Astrocyte of the spinal cord (primary cell): ENCODE measurements at regions not wholly inside any gene's neighbourhood (a gene's known extent, or its start where the extent isn't known, plus 50 kb on each side); places are given as distances from the start of the nearest gene placed in this dataset.

ENCODE experiments used
- DNase-seq: peaks from one replicate; pipeline ENCODE4 v3.0.0; 2011; ENCODE audit warnings: low read depth, low spot score
- H3K4me3 ChIP-seq: 2 replicates; pipeline ENCODE4 v1.5.1; 2011; ENCODE audit warnings: low read depth, mild to moderate bottlenecking, low read length, moderate library complexity
- CTCF ChIP-seq: IDR thresholded peaks from 2 replicates; pipeline ENCODE4 v1.5.1; 2012; ENCODE audit warnings: low read depth, mild to moderate bottlenecking, low read length, inconsistent platforms
- in situ Hi-C: cut with HindIII; loops from 2 replicates; pipeline ENCODE4 v1.10.0; 2017; ENCODE audit warnings: low sequenced_read_pairs

- DNase-seq: no peak
- in situ Hi-C loops: no loop called here
Measured at GRCh38 chr17:70775679-70776078, 606.3 kb downstream of the KCNJ2 start.

DNA sequence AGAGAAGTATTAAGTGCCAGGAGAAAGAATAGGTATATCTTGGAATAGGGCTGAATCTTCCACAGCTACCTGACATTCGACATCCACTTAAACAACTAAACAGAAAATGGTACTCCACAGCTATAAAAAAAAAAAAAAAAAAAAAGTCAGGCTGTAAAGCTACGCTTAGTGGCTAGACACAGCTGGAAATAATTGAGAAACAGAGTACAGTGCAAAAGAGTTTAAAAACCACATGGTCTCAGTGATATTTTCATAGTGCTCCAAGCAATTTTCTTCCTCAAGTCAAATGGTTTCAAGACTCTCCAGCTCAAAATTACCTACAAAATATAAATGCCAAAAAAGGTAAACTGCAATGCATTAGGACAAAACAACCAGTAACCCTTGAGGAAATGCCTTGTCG lies 607.1 kb downstream of the KCNJ2 start:
- no peak for DNase-seq
- no peak overlapping the region for H3K4me3 ChIP-seq
- no peak for TF ChIP-seq CTCF
- in situ Hi-C loops: no loop called here

More at GRCh38 chr17:70775679-70776078, 606.3 kb downstream of the KCNJ2 start:
- no peak for TF ChIP-seq CTCF
- H3K4me3 ChIP-seq: no peak overlapping the region

DNA sequence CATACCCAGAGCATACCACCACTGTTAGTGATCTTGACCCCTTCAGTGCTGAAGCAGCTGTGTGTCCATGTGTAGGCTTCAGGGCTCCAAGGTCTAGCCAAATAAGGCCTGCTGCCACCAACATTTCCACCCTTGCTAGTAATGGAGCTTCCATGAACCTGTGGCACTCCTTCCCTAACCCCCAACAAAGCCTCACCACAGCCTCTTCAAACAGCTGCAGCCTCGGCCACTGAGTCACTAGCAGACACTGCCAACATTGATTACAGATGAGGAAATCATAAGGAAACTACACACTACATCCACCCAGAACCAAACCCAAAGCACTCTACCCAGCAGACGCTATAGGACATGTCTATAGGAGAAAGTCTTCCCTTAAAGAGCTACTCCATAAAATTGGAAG lies 610.7 kb downstream of the KCNJ2 start:
- TF ChIP-seq CTCF: no peak
- no peak overlapping the region for H3K4me3 ChIP-seq
- in situ Hi-C loops: no loop called here
- DNase-seq: peak; percentile 42

- no peak for DNase-seq
- in situ Hi-C loops: no loop called here
- no peak for TF ChIP-seq CTCF
- H3K4me3 ChIP-seq: no peak overlapping the region
Measured at GRCh38 chr17:70786081-70786480, 616.7 kb downstream of the KCNJ2 start.

DNA sequence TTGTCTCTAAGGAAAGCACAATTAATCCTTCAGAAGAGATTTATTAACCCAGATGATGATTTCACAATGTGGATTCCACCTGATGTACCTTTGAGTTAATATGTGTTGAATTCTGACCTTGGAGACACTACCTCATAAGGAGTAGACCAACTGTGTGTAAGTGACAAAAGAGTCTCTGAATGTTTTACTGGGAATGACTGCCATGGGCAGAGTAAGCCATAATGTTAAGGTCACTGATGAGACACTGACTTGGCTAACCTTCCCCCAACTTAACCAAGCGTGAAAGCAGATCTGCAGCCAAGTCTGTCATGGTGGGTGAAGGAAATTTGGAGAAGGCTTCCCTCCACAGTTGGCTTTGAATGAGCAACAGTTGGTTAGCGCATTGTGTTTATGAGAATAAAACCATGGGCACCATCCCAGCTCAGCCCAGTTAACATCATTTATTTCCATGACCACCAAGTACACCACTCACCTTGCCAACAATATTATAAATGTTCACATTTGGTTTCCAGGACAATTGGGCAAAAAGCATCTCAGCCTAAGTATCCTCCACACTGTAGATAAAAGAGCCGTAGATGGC lies 618.5 kb downstream of the KCNJ2 start:
- DNase-seq: peak; percentile 45
- in situ Hi-C loops: no loop called here
- H3K4me3 ChIP-seq: no peak overlapping the region
- no peak for TF ChIP-seq CTCF

DNA sequence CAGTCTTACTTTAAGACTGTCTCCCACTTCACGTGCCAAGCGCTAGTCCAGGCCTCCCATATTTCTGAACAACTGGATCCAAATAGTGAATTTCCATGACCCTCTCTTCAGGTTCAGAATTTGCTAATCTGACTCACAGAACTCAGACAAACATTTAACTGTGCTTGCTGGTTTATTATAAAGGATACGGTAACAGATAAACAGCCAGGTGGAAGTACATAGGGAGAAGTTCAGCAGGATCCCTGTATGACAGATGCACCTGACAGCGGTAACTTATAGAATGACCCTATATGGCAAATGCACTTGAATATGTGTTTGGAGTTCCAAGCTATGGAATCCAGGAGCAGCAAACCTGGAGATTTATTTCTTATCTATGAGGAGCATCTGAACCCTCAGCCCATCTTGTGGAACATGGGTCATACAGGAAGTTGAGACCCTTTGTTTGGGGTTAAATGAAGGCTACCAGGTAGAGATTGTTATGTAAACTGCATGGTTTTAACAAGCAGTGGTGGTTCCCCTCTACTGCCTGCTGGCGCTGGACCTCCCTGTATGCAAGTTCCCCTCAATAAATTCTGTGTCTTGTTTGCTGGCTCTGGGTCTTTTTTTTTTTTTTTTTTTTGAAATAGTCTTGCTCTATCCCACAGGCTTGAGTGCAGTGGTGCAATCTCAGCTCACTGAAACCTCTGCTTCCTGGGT lies 622.6 kb downstream of the KCNJ2 start:
- in situ Hi-C loops: no loop called here
- TF ChIP-seq CTCF: no peak
- DNase-seq: no peak
- no peak overlapping the region for H3K4me3 ChIP-seq
